HL-60 (cell line): ENCODE measurements at regions not wholly inside any gene's neighbourhood (a gene's known extent, or its start where the extent isn't known, plus 50 kb on each side); places are given as distances from the start of the nearest gene placed in this dataset.

Source experiments
- CTCF ChIP-seq: IDR thresholded peaks from one replicate; pipeline ENCODE4 v1.5.1; 2011; ENCODE audit warnings: low read length, control low read depth, inconsistent platforms; ENCODE audit not compliant: insufficient read depth
- POLR2AphosphoS5 ChIP-seq: IDR thresholded peaks from 2 replicates; pipeline ENCODE4 v1.6.1; 2012; ENCODE audit warnings: low read depth
- SPI1 ChIP-seq: IDR thresholded peaks from 2 replicates; pipeline ENCODE4 v1.6.1; 2012; ENCODE audit warnings: low read depth, mild to moderate bottlenecking, borderline replicate concordance

- TF ChIP-seq SPI1 (no peak), CTCF (no peak), POLR2AphosphoS5 (no peak)
Observed at GRCh38 chr1:82145656-82146055, 344.9 kb downstream of the ADGRL2 start.
